GM12891 (cell line): ENCODE measurements at regions not wholly inside any gene's neighbourhood (a gene's known extent, or its start where the extent isn't known, plus 50 kb on each side); places are given as distances from the start of the nearest gene placed in this dataset.

Source experiments
- POLR2A ChIP-seq: IDR thresholded peaks from 2 replicates; pipeline ENCODE4 v1.6.1; 2011; ENCODE audit warnings: low read depth, low read length, control low read depth
- POLR2AphosphoS5 ChIP-seq: IDR thresholded peaks from 2 replicates; pipeline ENCODE4 v1.6.1; 2011; ENCODE audit warnings: low read depth, low read length, control low read depth
- TAF1 ChIP-seq: IDR thresholded peaks from 2 replicates; pipeline ENCODE4 v1.6.1; 2011; ENCODE audit warnings: low read depth, low read length, control low read depth

- TF ChIP-seq POLR2A (no peak), POLR2AphosphoS5 (no peak), TAF1 (no peak)
These were observed 208.4 kb upstream of the ZC3H12A start for GRCh38 chr1:37265786-37266667.
